Esophagus muscularis mucosa (tissue), 3 donors: ENCODE measurements at regions not wholly inside any gene's neighbourhood (a gene's known extent, or its start where the extent isn't known, plus 50 kb on each side); places are given as distances from the start of the nearest gene placed in this dataset.

Source experiments
- CTCF ChIP-seq, 3 experiments: fragments of 200-600 bp in 2 of 3; fragments of 450-650 bp in 1 of 3; sonication (generic) in 2 of 3; IDR thresholded peaks; one replicate each; pipeline ENCODE4 v1.5.1; 2017 to 2019; ENCODE audit warnings: antibody characterized with exemption in 3 of 3, mild to moderate bottlenecking in 2 of 3, moderate library complexity in 1 of 3
- EP300 ChIP-seq: sonication (generic); formaldehyde crosslinking; IDR thresholded peaks from one replicate; pipeline ENCODE4 v1.6.1; 2017; ENCODE audit warnings: antibody characterized with exemption

- TF ChIP-seq CTCF (IDR thresholded peaks at IDR 0.05) (no peak), EP300 (no peak)
Observed at GRCh38 chrX:9146657-9147056, 112.7 kb upstream of the FAM9B start.
